Endothelial cell of umbilical vein (primary cell): ENCODE measurements at regions not wholly inside any gene's neighbourhood (a gene's known extent, or its start where the extent isn't known, plus 50 kb on each side); places are given as distances from the start of the nearest gene placed in this dataset.

Experiments used
- CTCF ChIP-seq, 2 donors: IDR thresholded peaks; 1 replicate in 1 of 2; 2 replicates in 1 of 2; pipeline ENCODE4 v1.5.1; 2011; ENCODE audit warnings: low read length in 2 of 2, mild to moderate bottlenecking in 2 of 2, moderate library complexity in 2 of 2, control low read depth in 1 of 2, inconsistent platforms in 1 of 2, low read depth in 1 of 2; ENCODE audit not compliant: insufficient read depth in 1 of 2; ENCODE audit errors: extremely low read depth in 1 of 2
- EZH2 ChIP-seq: IDR thresholded peaks from 2 replicates; pipeline ENCODE4 v1.6.1; 2012; ENCODE audit warnings: borderline replicate concordance, low read depth, mild to moderate bottlenecking, moderate library complexity, low read length, inconsistent platforms; ENCODE audit not compliant: severe bottlenecking
- FOS ChIP-seq: IDR thresholded peaks from 2 replicates; pipeline ENCODE4 v1.6.1; 2011; ENCODE audit warnings: mild to moderate bottlenecking, low read length, moderate library complexity, borderline replicate concordance; ENCODE audit not compliant: insufficient read depth
- JUN ChIP-seq: IDR thresholded peaks from 2 replicates; pipeline ENCODE4 v1.6.1; 2011; ENCODE audit warnings: borderline replicate concordance, low read depth; ENCODE audit not compliant: insufficient read length, insufficient read depth
- POLR2A ChIP-seq: IDR thresholded peaks from 2 replicates; pipeline ENCODE4 v1.6.1; 2012; ENCODE audit warnings: low read depth, mild to moderate bottlenecking, control low read depth, low read length
- POLR2AphosphoS5 ChIP-seq: IDR thresholded peaks from 2 replicates; pipeline ENCODE4 v1.6.1; 2012; ENCODE audit warnings: low read depth, mild to moderate bottlenecking, control low read depth, low read length, moderate library complexity; ENCODE audit not compliant: insufficient read depth

- no peak for TF ChIP-seq CTCF (IDR thresholded peaks at IDR 0.05; ENCODE audit: extremely low read depth in 1 of 2, insufficient read depth in 1 of 2, low read depth in 1 of 2, low read length in 2 of 2)
- TF ChIP-seq POLR2AphosphoS5: no peak
- no peak for TF ChIP-seq POLR2A
- no peak for TF ChIP-seq EZH2
- no peak for TF ChIP-seq FOS
- no peak for TF ChIP-seq JUN
Observed at GRCh38 chr15:35648941-35649340, 103.0 kb upstream of the DPH6 start.
